Mesothelial cell of epicardium (in vitro differentiated cells): ENCODE measurements at regions not wholly inside any gene's neighbourhood (a gene's known extent, or its start where the extent isn't known, plus 50 kb on each side); places are given as distances from the start of the nearest gene placed in this dataset.

Experiments used
- DNase-seq, 2 experiments: peaks; one replicate each; pipeline ENCODE4 v3.0.0; 2021; ENCODE audit warnings: low spot score in 2 of 2; ENCODE audit not compliant: unreplicated experiment in 2 of 2
- H3K27ac Mint-ChIP-seq: 2 replicates; pipeline ENCODE4 v1.8.0; 2021; ENCODE audit warnings: mixed read lengths
- H3K27me3 Mint-ChIP-seq: 2 replicates; pipeline ENCODE4 v1.8.0; 2021; ENCODE audit warnings: low read depth, mixed read lengths
- H3K36me3 Mint-ChIP-seq: 2 replicates; pipeline ENCODE4 v1.8.0; 2021; ENCODE audit warnings: mixed read lengths
- H3K4me1 Mint-ChIP-seq: 2 replicates; pipeline ENCODE4 v1.8.0; 2021; ENCODE audit warnings: mixed read lengths
- H3K4me3 Mint-ChIP-seq: 2 replicates; pipeline ENCODE4 v1.8.0; 2021; ENCODE audit warnings: mild to moderate bottlenecking, moderate library complexity, mixed read lengths
- H3K9me3 Mint-ChIP-seq: 2 replicates; pipeline ENCODE4 v1.8.0; 2021; ENCODE audit warnings: mixed read lengths
- CTCF ChIP-seq: fragments of 200-600 bp; sonication (generic); IDR thresholded peaks from one replicate; pipeline ENCODE4 v1.5.0; 2021; ENCODE audit warnings: antibody characterized with exemption; ENCODE audit not compliant: unreplicated experiment

DNA sequence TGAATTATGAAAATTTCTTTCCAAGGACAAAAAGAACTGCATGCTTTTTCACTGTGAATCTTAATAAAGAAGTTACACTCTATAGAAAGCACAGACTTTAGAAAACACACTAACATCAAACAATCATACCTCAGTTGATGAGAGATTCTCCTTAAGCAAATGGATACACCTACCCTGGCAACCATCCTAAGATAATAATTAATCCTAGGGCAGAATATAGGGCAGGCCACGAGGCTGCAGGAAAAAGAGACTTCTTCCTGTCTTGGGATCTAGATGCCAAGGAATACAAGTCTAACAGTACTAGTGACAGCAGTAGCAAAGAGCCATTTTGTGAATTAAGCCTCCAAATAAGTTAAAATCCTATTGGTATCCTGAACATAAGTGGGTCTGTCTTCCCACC, 395.4 kb downstream of the EFNA5 start:
- TF ChIP-seq CTCF = no peak
- DNase-seq = no peak
- Mint-ChIP-seq H3K36me3 (no peaks in the 10 kb centered on the region), H3K9me3 (no peaks in the 10 kb centered on the region), H3K27ac (no peak overlapping the region), H3K27me3 (no peaks in the 10 kb centered on the region), H3K4me1 (peaks cover 10% of the 10 kb centered on the region), H3K4me3 (no peak overlapping the region)

GRCh38 chr5:107274571-107274970, 396.2 kb downstream of the EFNA5 start:
- H3K27me3 Mint-ChIP-seq = no peaks in the 10 kb centered on the region
- H3K27ac Mint-ChIP-seq = no peak overlapping the region
- DNase-seq = no peak
- no peak for TF ChIP-seq CTCF
- no peak overlapping the region for H3K4me3 Mint-ChIP-seq
- H3K4me1 Mint-ChIP-seq = peaks cover 10% of the 10 kb centered on the region
- no peaks in the 10 kb centered on the region for H3K9me3 Mint-ChIP-seq
- H3K36me3 Mint-ChIP-seq = no peaks in the 10 kb centered on the region

- H3K27me3 Mint-ChIP-seq = no peaks in the 10 kb centered on the region
- H3K9me3 Mint-ChIP-seq = no peaks in the 10 kb centered on the region
- no peak for TF ChIP-seq CTCF
- H3K4me1 Mint-ChIP-seq = peaks cover 10% of the 10 kb centered on the region
- no peak for DNase-seq
- no peaks in the 10 kb centered on the region for H3K36me3 Mint-ChIP-seq
- H3K4me3 Mint-ChIP-seq = no peak overlapping the region
- H3K27ac Mint-ChIP-seq = no peak overlapping the region
These were observed 397.8 kb downstream of the EFNA5 start for GRCh38 chr5:107272954-107273353.

DNA sequence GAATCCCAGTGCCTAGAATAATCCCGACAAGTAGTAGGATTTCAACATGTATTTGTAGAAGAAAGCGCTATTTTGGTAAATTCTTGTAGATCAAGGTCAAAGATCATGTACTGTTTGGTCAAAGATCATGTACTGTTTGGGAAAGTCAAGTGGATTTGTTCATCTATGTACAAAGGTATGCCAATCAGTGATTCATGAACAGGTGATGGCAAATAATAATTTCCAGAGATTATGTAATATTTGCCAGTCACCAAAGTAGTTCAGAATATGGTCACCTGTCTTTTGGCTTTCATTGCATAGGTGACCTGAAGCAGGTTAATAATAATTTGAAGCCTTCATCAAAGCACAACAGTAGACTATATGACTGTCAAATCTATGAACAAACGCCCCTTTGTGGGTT, 398.2 kb downstream of the EFNA5 start:
- no peaks in the 10 kb centered on the region for H3K27me3 Mint-ChIP-seq
- H3K4me1 Mint-ChIP-seq = peaks cover 10% of the 10 kb centered on the region
- no peaks in the 10 kb centered on the region for H3K9me3 Mint-ChIP-seq
- no peak overlapping the region for H3K27ac Mint-ChIP-seq
- no peak for TF ChIP-seq CTCF
- no peak for DNase-seq
- no peaks in the 10 kb centered on the region for H3K36me3 Mint-ChIP-seq
- no peak overlapping the region for H3K4me3 Mint-ChIP-seq

DNA sequence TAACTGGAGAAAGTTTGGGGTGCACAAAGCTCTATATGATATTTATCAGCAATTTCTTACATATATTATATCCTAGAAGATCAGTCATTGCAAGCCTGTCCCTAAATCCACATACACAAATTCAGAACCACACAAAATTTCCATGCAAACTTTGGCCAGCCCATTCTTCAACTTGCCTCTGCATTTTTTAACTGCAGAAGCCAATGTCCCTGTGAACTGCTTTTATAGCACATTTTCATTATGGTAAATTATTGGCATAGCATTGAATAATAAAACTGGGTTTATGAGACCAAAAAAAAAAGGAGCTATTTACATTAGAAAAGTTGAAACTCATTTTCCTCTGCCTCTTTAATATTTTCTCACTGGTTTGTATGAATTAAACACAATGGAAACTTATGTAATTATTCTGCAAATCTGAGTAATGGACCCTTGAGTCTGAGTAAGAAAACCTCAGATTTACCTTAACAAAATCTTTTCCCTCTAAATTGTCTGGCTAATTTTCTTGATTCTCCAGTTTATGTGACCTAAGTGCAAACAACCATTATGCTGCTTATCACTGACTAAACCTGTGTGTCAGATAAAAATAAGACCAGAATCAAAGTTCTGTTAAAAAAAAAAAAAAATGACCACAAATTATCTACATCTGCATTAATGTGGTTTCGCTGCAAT, 398.9 kb downstream of the EFNA5 start:
- H3K4me1 Mint-ChIP-seq = peaks cover 10% of the 10 kb centered on the region
- no peak for DNase-seq
- no peaks in the 10 kb centered on the region for H3K27me3 Mint-ChIP-seq

More for the DNA sequence above, 398.9 kb downstream of the EFNA5 start:
- Mint-ChIP-seq H3K27ac (no peak overlapping the region), H3K36me3 (no peaks in the 10 kb centered on the region), H3K9me3 (no peaks in the 10 kb centered on the region), H3K4me3 (no peak overlapping the region)
- TF ChIP-seq CTCF = no peak
